Spleen (tissue), 7 donors: ENCODE measurements at regions not wholly inside any gene's neighbourhood (a gene's known extent, or its start where the extent isn't known, plus 50 kb on each side); places are given as distances from the start of the nearest gene placed in this dataset.

Experiments used
- POLR2A ChIP-seq, 3 donors: fragments of 450-650 bp; IDR thresholded peaks; one replicate each; pipeline ENCODE4 v1.5.1; 2017; ENCODE audit warnings: antibody characterized with exemption in 3 of 3, mild to moderate bottlenecking in 1 of 3
- TF ChIP-seq, protein P1 (sequence below), 11 experiments: fragments of 200-600 bp in 7 of 11; fragments of 450-650 bp in 4 of 11; sonication (generic) in 4 of 11; IDR thresholded peaks in 8 of 11; conservative IDR thresholded peaks in 3 of 11; 1 replicate in 7 of 11; 2 replicates in 4 of 11; pipeline versions ENCODE4 v1.4.0 to v1.8.0; 2016 to 2021; ENCODE audit warnings: antibody characterized with exemption in 11 of 11, inconsistent platforms in 4 of 11, mild to moderate bottlenecking in 1 of 11
- donor health status: DM: no; HTN: no; CAD: no; lungs with moderate emphysema.
- donor health status: DM: no; HTN: no; CAD: no.
- donor health status: DM: no; HTN: no; CAD: no.

DNA sequence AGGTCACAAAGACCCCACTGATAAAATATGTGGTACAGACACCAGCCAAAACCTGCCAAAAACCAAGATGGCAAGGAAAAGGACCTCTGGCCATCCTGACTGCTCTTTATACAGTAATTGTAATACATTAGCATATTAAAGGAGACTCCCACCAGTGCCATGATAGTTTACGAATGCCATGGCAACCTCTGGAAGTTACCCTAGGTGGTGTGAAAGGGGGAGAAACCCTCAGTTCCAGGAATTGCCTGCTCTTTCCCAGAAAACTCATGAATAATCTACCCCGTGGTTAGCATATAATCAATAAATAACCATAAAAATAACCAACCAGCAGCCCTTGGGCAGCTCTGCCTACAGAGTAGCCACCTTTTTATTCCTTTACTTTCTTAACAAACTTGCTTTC is 129.8 kb upstream of the EPB41L3 start:
- TF ChIP-seq POLR2A (IDR thresholded peaks at IDR 0.05) = no peak
- TF ChIP-seq, protein P1, sequence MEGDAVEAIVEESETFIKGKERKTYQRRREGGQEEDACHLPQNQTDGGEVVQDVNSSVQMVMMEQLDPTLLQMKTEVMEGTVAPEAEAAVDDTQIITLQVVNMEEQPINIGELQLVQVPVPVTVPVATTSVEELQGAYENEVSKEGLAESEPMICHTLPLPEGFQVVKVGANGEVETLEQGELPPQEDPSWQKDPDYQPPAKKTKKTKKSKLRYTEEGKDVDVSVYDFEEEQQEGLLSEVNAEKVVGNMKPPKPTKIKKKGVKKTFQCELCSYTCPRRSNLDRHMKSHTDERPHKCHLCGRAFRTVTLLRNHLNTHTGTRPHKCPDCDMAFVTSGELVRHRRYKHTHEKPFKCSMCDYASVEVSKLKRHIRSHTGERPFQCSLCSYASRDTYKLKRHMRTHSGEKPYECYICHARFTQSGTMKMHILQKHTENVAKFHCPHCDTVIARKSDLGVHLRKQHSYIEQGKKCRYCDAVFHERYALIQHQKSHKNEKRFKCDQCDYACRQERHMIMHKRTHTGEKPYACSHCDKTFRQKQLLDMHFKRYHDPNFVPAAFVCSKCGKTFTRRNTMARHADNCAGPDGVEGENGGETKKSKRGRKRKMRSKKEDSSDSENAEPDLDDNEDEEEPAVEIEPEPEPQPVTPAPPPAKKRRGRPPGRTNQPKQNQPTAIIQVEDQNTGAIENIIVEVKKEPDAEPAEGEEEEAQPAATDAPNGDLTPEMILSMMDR (IDR thresholded peaks at IDR 0.05 in 8 of 11, conservative IDR thresholded peaks at IDR 0.05 in 3 of 11) = no peak
